CD14-positive monocyte (primary cell): ENCODE measurements at regions not wholly inside any gene's neighbourhood (a gene's known extent, or its start where the extent isn't known, plus 50 kb on each side); places are given as distances from the start of the nearest gene placed in this dataset.

Source experiments
- DNase-seq, 3 donors: peaks; one replicate each; pipeline ENCODE4 v3.0.0-alpha.2; 2011 to 2022
- H2AFZ ChIP-seq: 2 replicates; pipeline ENCODE4 v1.6.0; 2012; ENCODE audit warnings: mild to moderate bottlenecking, low read depth, low read length, inconsistent platforms; ENCODE audit not compliant: insufficient read depth, poor library complexity, severe bottlenecking
- H3K27ac ChIP-seq, 2 donors: 1 replicate in 1 of 2; 2 replicates in 1 of 2; pipeline ENCODE4 v1.5.1; 2012 to 2013; ENCODE audit warnings: low read length in 2 of 2, control low read depth in 1 of 2, inconsistent platforms in 1 of 2, low read depth in 1 of 2, mild to moderate bottlenecking in 1 of 2
- H3K27me3 ChIP-seq, 2 donors: one replicate each; pipeline versions ENCODE4 v1.6.0 to v1.6.1; 2011 to 2013; ENCODE audit warnings: low read length in 2 of 2; ENCODE audit not compliant: control insufficient read depth in 2 of 2, insufficient read depth in 2 of 2
- H3K36me3 ChIP-seq, 2 donors: replicated peaks in 1 of 2; 1 replicate in 1 of 2; 2 replicates in 1 of 2; pipeline versions ENCODE4 v1.5.1 to v1.6.1; 2012 to 2013; ENCODE audit warnings: low read length in 2 of 2, control low read depth in 1 of 2, inconsistent platforms in 1 of 2, mild to moderate bottlenecking in 1 of 2; ENCODE audit not compliant: insufficient read depth in 2 of 2, control insufficient read depth in 1 of 2
- H3K4me1 ChIP-seq, 2 donors: 1 replicate in 1 of 2; 2 replicates in 1 of 2; pipeline versions ENCODE4 v1.5.1 to v1.6.1; 2012 to 2013; ENCODE audit warnings: low read length in 2 of 2, control low read depth in 1 of 2, inconsistent platforms in 1 of 2, mild to moderate bottlenecking in 1 of 2, moderate library complexity in 1 of 2; ENCODE audit not compliant: insufficient read depth in 2 of 2, control insufficient read depth in 1 of 2
- H3K4me2 ChIP-seq: replicated peaks from 2 replicates; pipeline ENCODE3; 2012; ENCODE audit warnings: low read length, moderate library complexity, mild to moderate bottlenecking; ENCODE audit not compliant: poor library complexity, severe bottlenecking; ENCODE audit errors: extremely low read depth
- H3K4me3 ChIP-seq, 3 experiments: fragments of 200-600 bp in 1 of 3; sonication (generic) in 1 of 3; replicated peaks in 1 of 3; 1 replicate in 2 of 3; 2 replicates in 1 of 3; pipeline ENCODE4 v1.5.1; 2011 to 2013; ENCODE audit warnings: low read length in 3 of 3, mild to moderate bottlenecking in 3 of 3, control low read depth in 2 of 3, low read depth in 2 of 3, inconsistent platforms in 1 of 3, moderate library complexity in 1 of 3
- H3K79me2 ChIP-seq: 2 replicates; pipeline ENCODE4 v1.6.0; 2012; ENCODE audit warnings: mild to moderate bottlenecking, control low read depth, inconsistent platforms, low read length, moderate library complexity; ENCODE audit not compliant: insufficient read depth
- H3K9ac ChIP-seq: 2 replicates; pipeline ENCODE4 v1.6.0; 2017; ENCODE audit warnings: low read length, mild to moderate bottlenecking; ENCODE audit not compliant: insufficient read depth, poor library complexity, severe bottlenecking
- H3K9me3 ChIP-seq, 2 donors: replicated peaks in 1 of 2; 1 replicate in 1 of 2; 2 replicates in 1 of 2; pipeline versions ENCODE4 v1.5.1 to v1.6.1; 2012 to 2013; ENCODE audit warnings: low read length in 2 of 2, control low read depth in 1 of 2; ENCODE audit not compliant: control insufficient read depth in 1 of 2, insufficient read depth in 1 of 2
- H4K20me1 ChIP-seq: 2 replicates; pipeline ENCODE4 v1.6.0; 2012; ENCODE audit warnings: mild to moderate bottlenecking, low read length, control low read depth, moderate library complexity; ENCODE audit not compliant: insufficient read depth
- H3K27ac Mint-ChIP-seq, 7 donors: one replicate each; pipeline ENCODE4 v1.8.0; 2020; ENCODE audit warnings: mild to moderate bottlenecking in 7 of 7, mixed read lengths in 7 of 7, moderate library complexity in 6 of 7, inconsistent platforms in 2 of 7
- H3K27me3 Mint-ChIP-seq, 3 donors: one replicate each; pipeline ENCODE4 v1.8.0; 2021 to 2022; ENCODE audit warnings: low read depth in 3 of 3, mild to moderate bottlenecking in 3 of 3, mixed read lengths in 3 of 3, moderate library complexity in 3 of 3, inconsistent platforms in 1 of 3
- H3K36me3 Mint-ChIP-seq, 2 donors: one replicate each; pipeline ENCODE4 v1.8.0; 2020; ENCODE audit warnings: mixed read lengths in 2 of 2, inconsistent platforms in 1 of 2, mild to moderate bottlenecking in 1 of 2
- H3K4me1 Mint-ChIP-seq: one replicate; pipeline ENCODE4 v1.8.0; 2020; ENCODE audit warnings: mild to moderate bottlenecking, mixed read lengths
- H3K4me3 Mint-ChIP-seq, 2 donors: one replicate each; pipeline ENCODE4 v1.8.0; 2020; ENCODE audit warnings: mild to moderate bottlenecking in 2 of 2, mixed read lengths in 2 of 2, moderate library complexity in 1 of 2
- H3K9me3 Mint-ChIP-seq, 7 donors: one replicate each; pipeline ENCODE4 v1.8.0; 2020 to 2022; ENCODE audit warnings: mixed read lengths in 7 of 7, mild to moderate bottlenecking in 6 of 7, moderate library complexity in 6 of 7, inconsistent platforms in 2 of 7
- CTCF ChIP-seq: fragments of 200-600 bp; IDR thresholded peaks from one replicate; pipeline ENCODE4 v1.8.0; 2022; ENCODE audit warnings: antibody characterized with exemption, mild to moderate bottlenecking
- WGBS: methylation state at CpG from one replicate; pipeline ENCODE4 v1.1.5; 2013; ENCODE audit warnings: missing lambda C conversion rate; ENCODE audit not compliant: insufficient coverage; 5-methylcytosine and 5-hydroxymethylcytosine counted together
- intact Hi-C, 2 donors: fragments of 100-400 bp; cut with micrococcal nuclease; formaldehyde crosslinking; loops; one replicate each; pipeline versions ENCODE4 v1.15.0 to v1.15.1; 2023

- DNase-seq, result no peak
- Histone ChIP-seq H3K36me3 (no peaks in the 10 kb centered on the region), H3K79me2 (no peaks in the 10 kb centered on the region), H4K20me1 (no peaks in the 10 kb centered on the region), H3K4me1 (no peaks in the 10 kb centered on the region), H3K4me3 (no peak overlapping the region), H2AFZ (no peak overlapping the region), H3K27me3 (no peaks in the 10 kb centered on the region), H3K9me3 (no peaks in the 10 kb centered on the region), H3K4me2 (no peak overlapping the region), H3K9ac (no peak overlapping the region), H3K27ac (no peak overlapping the region)
- H3K4me1 Mint-ChIP-seq, result peaks cover 5% of the 10 kb centered on the region
- H3K27ac Mint-ChIP-seq, result no peak overlapping the region
- H3K36me3 Mint-ChIP-seq, result no peaks in the 10 kb centered on the region
- peaks cover 0 to 5% (median 0%) of the 10 kb centered on the region in 7 donors for H3K9me3 Mint-ChIP-seq
- TF ChIP-seq CTCF, result no peak
- WGBS, result no CpG with 5 or more reads among the region's 2 CpGs
- intact Hi-C loops, result no loop called here
- H3K27me3 Mint-ChIP-seq, result no peaks in the 10 kb centered on the region
- H3K4me3 Mint-ChIP-seq, result no peak overlapping the region
Observed at GRCh38 chr14:65938738-65939137, 526.2 kb downstream of the FUT8 start.

GRCh38 chr14:65939184-65939583 is 526.7 kb downstream of the FUT8 start:
- Mint-ChIP-seq H3K4me3 (no peak overlapping the region), H3K9me3 (peaks cover 0 to 5% (median 0%) of the 10 kb centered on the region in 7 donors), H3K27me3 (peaks cover 0 to under 1% (median 0%) of the 10 kb centered on the region in 3 donors), H3K4me1 (peaks cover 5% of the 10 kb centered on the region), H3K36me3 (no peaks in the 10 kb centered on the region), H3K27ac (no peak overlapping the region)
- Histone ChIP-seq H3K9me3 (no peaks in the 10 kb centered on the region), H3K4me3 (no peak overlapping the region), H2AFZ (no peak overlapping the region), H3K4me1 (no peaks in the 10 kb centered on the region), H4K20me1 (no peaks in the 10 kb centered on the region), H3K4me2 (no peak overlapping the region), H3K79me2 (no peaks in the 10 kb centered on the region), H3K36me3 (no peaks in the 10 kb centered on the region), H3K27ac (no peak overlapping the region), H3K9ac (no peak overlapping the region), H3K27me3 (no peaks in the 10 kb centered on the region)
- no CpG with 5 or more reads among the region's 1 CpG for WGBS
- TF ChIP-seq CTCF, result no peak
- DNase-seq, result no peak
- intact Hi-C loops, result no loop called here
